GM12878 (cell line): ENCODE measurements at regions not wholly inside any gene's neighbourhood (a gene's known extent, or its start where the extent isn't known, plus 50 kb on each side); places are given as distances from the start of the nearest gene placed in this dataset.

Experiments used
- ATAC-seq: fragments of 200-7000 bp; cut with Tn5 transposase; 3 replicates; pipeline ENCODE4 v1.9.1; 2020; ENCODE audit warnings: mild to moderate bottlenecking, moderate library complexity
- BruUV-seq: library from RNA; stranded (reverse); fragments of 400-500 nt; replicated peaks from 2 replicates; lab custom pipeline; 2021; lab: Mats Ljungman, UMichigan
- CTCF ChIA-PET: fragments of 300-600 bp; sonication (Branson Sonifier 250); formaldehyde crosslinking; extraction: SDS; loops from one replicate; lab custom pipeline; 2021; ENCODE audit warnings: inconsistent platforms; lab: Yijun Ruan, JAX
- POLR2A ChIA-PET: fragments of 350-600 bp; formaldehyde crosslinking; extraction: SDS; loops from one replicate; lab custom pipeline; 2021; ENCODE audit warnings: inconsistent platforms; lab: Charles Lee
- RAD21 ChIA-PET: fragments of 300-600 bp; sonication (Branson Sonifier 250); formaldehyde crosslinking; loops from one replicate; lab custom pipeline; 2023; ENCODE audit warnings: antibody characterized with exemption; ENCODE audit not compliant: unreplicated experiment; lab: Charles Lee
- SMC1A ChIA-PET: fragments of 300-600 bp; sonication (Branson Sonifier 250); formaldehyde crosslinking; loops from one replicate; lab custom pipeline; 2023; ENCODE audit not compliant: unreplicated experiment, uncharacterized antibody; lab: Charles Lee
- DNase-seq: peaks from one replicate; pipeline ENCODE4 v3.0.0-alpha.2; 2011; ENCODE audit warnings: low read depth, low spot score
- FAIRE-seq: peaks from 3 replicates; lab custom pipeline; 2011; peaks lifted over from hg19 to GRCh38; lab: Jason Lieb, UNC
- H2AFZ ChIP-seq: 2 replicates; pipeline ENCODE4 v1.6.0; 2011; ENCODE audit warnings: low read depth, low read length, control low read depth; ENCODE audit not compliant: control insufficient read depth
- H3K27ac ChIP-seq: 2 replicates; pipeline ENCODE4 v1.5.1; 2011; ENCODE audit warnings: control low read depth; ENCODE audit not compliant: control insufficient read depth, insufficient read depth
- H3K27me3 ChIP-seq, 2 experiments: replicated peaks in 1 of 2; 2 replicates each; pipeline versions ENCODE4 v1.6.0 to v1.6.1; 2011; ENCODE audit warnings: low read length in 1 of 2; ENCODE audit not compliant: control insufficient read depth in 2 of 2, insufficient read depth in 2 of 2
- H3K36me3 ChIP-seq, 2 experiments: 2 replicates each; pipeline ENCODE4 v1.5.1; 2011; ENCODE audit warnings: low read length in 1 of 2; ENCODE audit not compliant: control insufficient read depth in 2 of 2, insufficient read depth in 2 of 2
- H3K4me1 ChIP-seq: 2 replicates; pipeline ENCODE4 v1.6.1; 2011; ENCODE audit warnings: mild to moderate bottlenecking, low read length, moderate library complexity, mixed read lengths; ENCODE audit not compliant: control insufficient read depth, insufficient read depth
- H3K4me2 ChIP-seq: 2 replicates; pipeline ENCODE4 v1.6.0; 2011; ENCODE audit warnings: control low read depth; ENCODE audit not compliant: control insufficient read depth, insufficient read depth
- H3K4me3 ChIP-seq: fragments of 200-600 bp; sonication (generic); 2 replicates; pipeline ENCODE4 v1.5.1; 2016
- H3K79me2 ChIP-seq: 2 replicates; pipeline ENCODE4 v1.6.0; 2011; ENCODE audit warnings: low read length; ENCODE audit not compliant: control insufficient read depth, insufficient read depth
- H3K9ac ChIP-seq: 2 replicates; pipeline ENCODE4 v1.8.0; 2011; ENCODE audit warnings: low read length, control low read depth, mixed read lengths; ENCODE audit not compliant: control insufficient read depth, insufficient read depth
- H3K9me3 ChIP-seq: replicated peaks from 3 replicates; pipeline ENCODE4 v1.5.1; 2011; ENCODE audit warnings: mild to moderate bottlenecking, low read length; ENCODE audit not compliant: control insufficient read depth, insufficient read depth
- H4K20me1 ChIP-seq: 2 replicates; pipeline ENCODE4 v1.6.0; 2011; ENCODE audit not compliant: control insufficient read depth, insufficient read depth
- ATF2 ChIP-seq: IDR thresholded peaks from 2 replicates; pipeline ENCODE4 v1.6.1; 2012; ENCODE audit warnings: low read length, inconsistent platforms
- BRCA1 ChIP-seq: IDR thresholded peaks from 2 replicates; pipeline ENCODE4 v1.6.1; 2011; ENCODE audit warnings: low read depth, low read length, improper control_type of control experiment
- NR2C1 ChIP-seq: fragments of 450-650 bp; IDR thresholded peaks from 2 replicates; pipeline ENCODE4 v1.6.1; 2017; ENCODE audit warnings: antibody characterized with exemption, mild to moderate bottlenecking, moderate library complexity
- NR2C2 ChIP-seq: IDR thresholded peaks from 2 replicates; pipeline ENCODE4 v1.6.1; 2011; ENCODE audit warnings: borderline replicate concordance, low read depth; ENCODE audit not compliant: control insufficient read depth, insufficient read length
- PRDM15 ChIP-seq: fragments of 450-650 bp; formaldehyde crosslinking; IDR thresholded peaks from 2 replicates; pipeline ENCODE4 v1.4.0; 2020; ENCODE audit warnings: mild to moderate bottlenecking, moderate library complexity
- ZNF274 ChIP-seq: IDR thresholded peaks from one replicate; pipeline ENCODE4 v1.8.0; 2011; ENCODE audit not compliant: insufficient read length, insufficient read depth
- ZNF687 ChIP-seq: fragments of 450-650 bp; IDR thresholded peaks from 2 replicates; pipeline ENCODE4 v1.6.1; 2017; ENCODE audit warnings: mild to moderate bottlenecking, moderate library complexity
- WGBS: methylation state at CpG from one replicate; pipeline ENCODE4 v1.1.6; 2016; ENCODE audit warnings: low lambda C conversion rate; ENCODE audit not compliant: insufficient replicate concordance, insufficient coverage; ENCODE audit errors: missing lambda C conversion rate; 5-methylcytosine and 5-hydroxymethylcytosine counted together
- in situ Hi-C: fragments of 300-500 bp; cut with MboI; formaldehyde crosslinking; loops from 9 replicates; pipeline ENCODE4 v1.14.3; 2018; ENCODE audit warnings: mixed read lengths
- intact Hi-C: fragments of 100-400 bp; cut with micrococcal nuclease; formaldehyde crosslinking; loops from one replicate; pipeline ENCODE4 v1.14.2; 2022; ENCODE audit not compliant: unreplicated experiment

GRCh38 chr2:216300906-216301305 lies 71.4 kb downstream of the MARCHF4 start:
- POLR2A ChIA-PET = no interaction called here
- H3K27ac ChIP-seq = no peak overlapping the region
- no peak for ATAC-seq
- H3K36me3 ChIP-seq = no peaks in the 10 kb centered on the region
- no peaks in the 10 kb centered on the region for H3K79me2 ChIP-seq
- 41% methylated on average over 2 of the region's 2 CpGs for WGBS
- no peaks in the 10 kb centered on the region for H4K20me1 ChIP-seq
- in situ Hi-C loops = no loop called here
- CTCF ChIA-PET = interaction anchor here (2.9 kb wide), 1 partner anchor 8 kb away, joined by 10 read pairs; no protein-coding TSS in a partner anchor
- DNase-seq = no peak
- H3K4me2 ChIP-seq = no peak overlapping the region
- FAIRE-seq = no peak
- SMC1A ChIA-PET = no interaction called here
- H3K9me3 ChIP-seq = no peaks in the 10 kb centered on the region
- peaks cover 2 to 3% of the 10 kb centered on the region in 2 experiments; a peak in 1 of 4 replicates for H3K27me3 ChIP-seq
- no peak overlapping the region for H3K4me3 ChIP-seq
- no peak overlapping the region for H3K9ac ChIP-seq
- RAD21 ChIA-PET = no interaction called here
- BruUV-seq = no TSS peak
- no peak overlapping the region for H2AFZ ChIP-seq
- no peaks in the 10 kb centered on the region for H3K4me1 ChIP-seq
- TF ChIP-seq NR2C1 = no peak
- intact Hi-C loops = no loop called here

GRCh38 chr2:216299588-216299987 lies 72.7 kb downstream of the MARCHF4 start:
- H3K4me1 ChIP-seq = no peaks in the 10 kb centered on the region
- no peaks in the 10 kb centered on the region for H3K9me3 ChIP-seq
- H3K4me3 ChIP-seq = no peak overlapping the region
- in situ Hi-C loops (no loop called here), intact Hi-C loops (no loop called here)
- CTCF ChIA-PET = interaction anchor here (2.9 kb wide), 1 partner anchor 10 kb away, joined by 10 read pairs; no protein-coding TSS in a partner anchor
- peaks cover 2 to 3% of the 10 kb centered on the region in 2 experiments; a peak in 1 of 4 replicates for H3K27me3 ChIP-seq
- FAIRE-seq (no peak), DNase-seq (no peak), ATAC-seq (no peak)
- no peak overlapping the region for H3K9ac ChIP-seq
- no TSS peak for BruUV-seq
- H3K79me2 ChIP-seq = no peaks in the 10 kb centered on the region
- no peaks in the 10 kb centered on the region for H3K36me3 ChIP-seq
- RAD21 ChIA-PET = no interaction called here
- POLR2A ChIA-PET = no interaction called here
- H2AFZ ChIP-seq = no peak overlapping the region
- WGBS = 0% methylated on average over 1 of the region's 1 CpG
- no peak overlapping the region for H3K4me2 ChIP-seq
- SMC1A ChIA-PET = no interaction called here
- no peak overlapping the region for H3K27ac ChIP-seq
- H4K20me1 ChIP-seq = no peaks in the 10 kb centered on the region
- no peak for TF ChIP-seq NR2C2
- TF ChIP-seq PRDM15 = no peak
- no peak for TF ChIP-seq ZNF274
- no peak for TF ChIP-seq ATF2
- TF ChIP-seq ZNF687 = no peak
- no peak for TF ChIP-seq BRCA1
